Fibroblast of lung (primary cell): ENCODE measurements at regions not wholly inside any gene's neighbourhood (a gene's known extent, or its start where the extent isn't known, plus 50 kb on each side); places are given as distances from the start of the nearest gene placed in this dataset.

Source experiments
- DNase-seq, 2 donors: peaks; one replicate each; pipeline versions ENCODE4 v3.0.0 to v3.0.0-alpha.2; 2010; ENCODE audit warnings: low read depth in 2 of 2
- H2AFZ ChIP-seq: 2 replicates; pipeline ENCODE4 v1.5.1; 2012; ENCODE audit warnings: low read length, control low read depth, inconsistent platforms
- H3K27ac ChIP-seq: 2 replicates; pipeline ENCODE4 v1.5.1; 2011; ENCODE audit warnings: low read length, control low read depth; ENCODE audit not compliant: insufficient read depth
- H3K27me3 ChIP-seq: 2 replicates; pipeline ENCODE4 v1.5.1; 2011; ENCODE audit warnings: mild to moderate bottlenecking, low read length; ENCODE audit not compliant: control insufficient read depth, insufficient read depth
- H3K36me3 ChIP-seq: 2 replicates; pipeline ENCODE4 v1.5.1; 2011; ENCODE audit warnings: low read length; ENCODE audit not compliant: control insufficient read depth, insufficient read depth
- H3K4me1 ChIP-seq: 2 replicates; pipeline ENCODE4 v1.5.1; 2011; ENCODE audit warnings: low read length; ENCODE audit not compliant: control insufficient read depth, insufficient read depth; ENCODE audit errors: extremely low read depth
- H3K4me2 ChIP-seq: 2 replicates; pipeline ENCODE4 v1.5.1; 2011; ENCODE audit warnings: low read length, control low read depth; ENCODE audit not compliant: insufficient read depth; ENCODE audit errors: extremely low read depth
- H3K4me3 ChIP-seq, 4 experiments: fragments of 200-600 bp in 1 of 4; sonication (generic) in 1 of 4; replicated peaks in 1 of 4; 2 replicates each; pipeline ENCODE4 v1.5.1; 2011 to 2016; ENCODE audit warnings: low read length in 4 of 4, low read depth in 3 of 4, mild to moderate bottlenecking in 3 of 4, control low read depth in 2 of 4, inconsistent platforms in 1 of 4, mixed read lengths in 1 of 4; ENCODE audit not compliant: insufficient read depth in 1 of 4; ENCODE audit errors: control extremely low read depth in 1 of 4
- H3K79me2 ChIP-seq: 2 replicates; pipeline ENCODE4 v1.5.1; 2012; ENCODE audit warnings: mild to moderate bottlenecking, low read length, inconsistent platforms; ENCODE audit not compliant: control insufficient read depth, insufficient read depth
- H3K9ac ChIP-seq: 2 replicates; pipeline ENCODE4 v1.5.1; 2011; ENCODE audit warnings: mild to moderate bottlenecking, low read length, control low read depth; ENCODE audit not compliant: insufficient read depth
- H3K9me3 ChIP-seq: 2 replicates; pipeline ENCODE4 v1.5.1; 2012; ENCODE audit warnings: low read depth, low read length; ENCODE audit not compliant: control insufficient read depth, insufficient read depth
- H4K20me1 ChIP-seq: 2 replicates; pipeline ENCODE4 v1.5.1; 2011; ENCODE audit warnings: low read length; ENCODE audit not compliant: control insufficient read depth, insufficient read depth; ENCODE audit errors: extremely low read depth
- CTCF ChIP-seq, 2 donors: IDR thresholded peaks in 1 of 2; conservative IDR thresholded peaks in 1 of 2; 1 replicate in 1 of 2; 2 replicates in 1 of 2; pipeline ENCODE4 v1.5.1; 2011 to 2012; ENCODE audit warnings: low read length in 2 of 2, control low read depth in 1 of 2, inconsistent platforms in 1 of 2, low read depth in 1 of 2, mild to moderate bottlenecking in 1 of 2
- EZH2 ChIP-seq: IDR thresholded peaks from 2 replicates; pipeline ENCODE4 v1.5.1; 2012; ENCODE audit warnings: low read length, control low read depth, mild to moderate bottlenecking; ENCODE audit errors: missing control alignments

DNA sequence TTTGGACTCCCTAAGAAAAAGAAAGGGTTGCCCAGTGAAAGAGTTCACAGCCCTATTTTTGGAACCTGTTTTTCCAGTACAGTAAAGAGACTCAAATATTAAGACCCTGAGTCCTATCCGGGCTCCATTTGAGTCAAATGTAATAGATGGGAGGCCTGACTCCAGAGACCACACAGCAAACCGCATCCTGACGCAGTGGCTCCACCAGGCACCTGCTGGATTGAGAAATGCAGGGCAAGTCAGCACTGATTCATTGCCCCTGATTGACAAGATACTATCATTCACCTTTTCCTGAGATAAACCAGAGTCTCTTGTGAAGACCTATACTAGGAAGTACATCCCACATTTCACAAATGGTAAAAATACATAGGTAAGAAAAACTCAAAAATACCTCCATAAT is 715.7 kb upstream of the SOX9 start:
- no peaks in the 10 kb centered on the region for H3K79me2 ChIP-seq
- TF ChIP-seq CTCF (conservative IDR thresholded peaks at IDR 0.05 in 1 of 2, IDR thresholded peaks at IDR 0.05 in 1 of 2; ENCODE audit: low read depth in 1 of 2, low read length in 2 of 2) (no peak), EZH2 (no peak)
- DNase-seq, result no peak
- no peak overlapping the region for H3K9ac ChIP-seq
- no peaks in the 10 kb centered on the region for H3K9me3 ChIP-seq
- H3K27me3 ChIP-seq, result no peaks in the 10 kb centered on the region
- H4K20me1 ChIP-seq, result no peaks in the 10 kb centered on the region
- H3K36me3 ChIP-seq, result no peaks in the 10 kb centered on the region
- no peak overlapping the region for H3K4me2 ChIP-seq
- H3K4me1 ChIP-seq, result no peaks in the 10 kb centered on the region
- no peak overlapping the region for H3K4me3 ChIP-seq
- H3K27ac ChIP-seq, result no peak overlapping the region
- no peak overlapping the region for H2AFZ ChIP-seq

- H4K20me1 ChIP-seq, result no peaks in the 10 kb centered on the region
- H3K4me2 ChIP-seq, result no peak overlapping the region
- DNase-seq, result no peak
- H3K9me3 ChIP-seq, result no peaks in the 10 kb centered on the region
- H3K79me2 ChIP-seq, result no peaks in the 10 kb centered on the region
- H3K27ac ChIP-seq, result no peak overlapping the region
- no peaks in the 10 kb centered on the region for H3K36me3 ChIP-seq
- no peak overlapping the region for H3K4me3 ChIP-seq
- H3K4me1 ChIP-seq, result peaks cover 2% of the 10 kb centered on the region
- H3K27me3 ChIP-seq, result no peaks in the 10 kb centered on the region
- H2AFZ ChIP-seq, result no peak overlapping the region
- TF ChIP-seq EZH2, result no peak
- TF ChIP-seq CTCF (conservative IDR thresholded peaks at IDR 0.05 in 1 of 2, IDR thresholded peaks at IDR 0.05 in 1 of 2; ENCODE audit: low read depth in 1 of 2, low read length in 2 of 2), result no peak
- H3K9ac ChIP-seq, result no peak overlapping the region
Measured at GRCh38 chr17:71407981-71408380, 712.8 kb upstream of the SOX9 start.

DNA sequence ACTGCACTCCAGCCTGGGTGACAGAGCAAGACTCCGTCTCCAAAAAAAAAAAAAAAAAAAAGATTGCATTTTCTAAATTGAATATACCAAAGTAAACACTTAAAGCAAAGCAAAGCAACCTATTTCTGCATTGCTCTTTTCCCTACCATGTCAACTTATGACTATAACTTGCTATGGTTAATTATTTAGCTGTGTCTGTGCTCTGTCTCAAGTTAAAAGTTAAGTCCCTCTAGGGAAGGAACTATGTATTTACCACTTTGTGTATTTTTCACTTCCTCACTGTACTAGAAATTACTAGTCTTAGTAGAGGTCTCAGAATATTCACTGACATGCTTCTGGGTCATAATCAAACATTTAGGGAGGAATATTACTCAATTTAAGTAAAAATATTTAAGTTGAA is 711.7 kb upstream of the SOX9 start:
- Histone ChIP-seq H2AFZ (no peak overlapping the region), H3K36me3 (no peaks in the 10 kb centered on the region), H3K4me1 (peaks cover 2% of the 10 kb centered on the region), H4K20me1 (no peaks in the 10 kb centered on the region), H3K27ac (no peak overlapping the region), H3K9ac (no peak overlapping the region), H3K27me3 (no peaks in the 10 kb centered on the region), H3K4me3 (no peak overlapping the region), H3K79me2 (no peaks in the 10 kb centered on the region), H3K9me3 (no peaks in the 10 kb centered on the region), H3K4me2 (no peak overlapping the region)
- TF ChIP-seq EZH2 (no peak), CTCF (conservative IDR thresholded peaks at IDR 0.05 in 1 of 2, IDR thresholded peaks at IDR 0.05 in 1 of 2; ENCODE audit: low read depth in 1 of 2, low read length in 2 of 2) (no peak)
- peak in 1 of 2 donors; percentile 19 for DNase-seq
